HFFc6 (cell line): ENCODE measurements at regions not wholly inside any gene's neighbourhood (a gene's known extent, or its start where the extent isn't known, plus 50 kb on each side); places are given as distances from the start of the nearest gene placed in this dataset.

Source experiments
- DNase-seq: peaks from one replicate; pipeline ENCODE4 v3.0.0-alpha.2; 2018
- H3K27ac Mint-ChIP-seq: 2 replicates; pipeline ENCODE4 v1.8.0; 2020; ENCODE audit warnings: mild to moderate bottlenecking, mixed read lengths
- H3K27me3 Mint-ChIP-seq: 2 replicates; pipeline ENCODE4 v1.8.0; 2021; ENCODE audit warnings: mild to moderate bottlenecking, moderate library complexity, mixed read lengths; ENCODE audit not compliant: insufficient read depth
- H3K36me3 Mint-ChIP-seq: 2 replicates; pipeline ENCODE4 v1.8.0; 2021; ENCODE audit warnings: low read depth, mixed read lengths
- H3K4me1 Mint-ChIP-seq: 2 replicates; pipeline ENCODE4 v1.8.0; 2020; ENCODE audit warnings: low read depth, mixed read lengths
- H3K4me3 Mint-ChIP-seq: 2 replicates; pipeline ENCODE4 v1.8.0; 2020; ENCODE audit warnings: mild to moderate bottlenecking, moderate library complexity, mixed read lengths
- H3K9me3 Mint-ChIP-seq: 2 replicates; pipeline ENCODE4 v1.8.0; 2020; ENCODE audit warnings: mild to moderate bottlenecking, mixed read lengths
- TF ChIP-seq, protein P1 (sequence below): fragments of 200-600 bp; sonication (generic); IDR thresholded peaks from 2 replicates; pipeline ENCODE4 v1.5.0; 2021; ENCODE audit warnings: antibody characterized with exemption, mild to moderate bottlenecking

DNA sequence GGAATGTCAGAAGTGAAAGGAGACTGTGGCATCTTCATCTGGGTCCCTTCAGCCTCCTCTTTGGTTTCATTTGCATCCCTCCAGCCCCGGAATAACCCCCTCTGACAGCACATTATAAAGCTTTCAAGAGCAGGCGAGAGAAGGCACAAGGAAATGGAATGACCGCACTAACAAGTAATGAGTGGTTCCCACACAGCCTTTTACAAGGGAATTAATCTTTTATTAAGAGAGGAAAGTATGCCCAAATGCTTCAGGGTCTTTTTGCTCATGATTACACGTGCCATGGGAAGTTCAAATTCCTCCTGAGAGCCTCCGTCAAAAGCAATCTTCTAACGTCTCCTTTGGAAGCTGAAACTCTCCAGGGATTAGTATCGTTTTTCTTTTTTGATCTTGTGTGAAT lies 347.0 kb downstream of the BTBD3 start:
- H3K4me3 Mint-ChIP-seq = no peak overlapping the region
- peaks cover 51% of the 10 kb centered on the region for H3K9me3 Mint-ChIP-seq
- TF ChIP-seq, protein P1, sequence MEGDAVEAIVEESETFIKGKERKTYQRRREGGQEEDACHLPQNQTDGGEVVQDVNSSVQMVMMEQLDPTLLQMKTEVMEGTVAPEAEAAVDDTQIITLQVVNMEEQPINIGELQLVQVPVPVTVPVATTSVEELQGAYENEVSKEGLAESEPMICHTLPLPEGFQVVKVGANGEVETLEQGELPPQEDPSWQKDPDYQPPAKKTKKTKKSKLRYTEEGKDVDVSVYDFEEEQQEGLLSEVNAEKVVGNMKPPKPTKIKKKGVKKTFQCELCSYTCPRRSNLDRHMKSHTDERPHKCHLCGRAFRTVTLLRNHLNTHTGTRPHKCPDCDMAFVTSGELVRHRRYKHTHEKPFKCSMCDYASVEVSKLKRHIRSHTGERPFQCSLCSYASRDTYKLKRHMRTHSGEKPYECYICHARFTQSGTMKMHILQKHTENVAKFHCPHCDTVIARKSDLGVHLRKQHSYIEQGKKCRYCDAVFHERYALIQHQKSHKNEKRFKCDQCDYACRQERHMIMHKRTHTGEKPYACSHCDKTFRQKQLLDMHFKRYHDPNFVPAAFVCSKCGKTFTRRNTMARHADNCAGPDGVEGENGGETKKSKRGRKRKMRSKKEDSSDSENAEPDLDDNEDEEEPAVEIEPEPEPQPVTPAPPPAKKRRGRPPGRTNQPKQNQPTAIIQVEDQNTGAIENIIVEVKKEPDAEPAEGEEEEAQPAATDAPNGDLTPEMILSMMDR = no peak
- H3K27me3 Mint-ChIP-seq = no peaks in the 10 kb centered on the region; the same call in none of the 2 replicates
- H3K36me3 Mint-ChIP-seq = peaks cover 7% of the 10 kb centered on the region; the same call in 1 of the 2 replicates
- DNase-seq = no peak
- H3K4me1 Mint-ChIP-seq = no peaks in the 10 kb centered on the region
- H3K27ac Mint-ChIP-seq = no peak overlapping the region

DNA sequence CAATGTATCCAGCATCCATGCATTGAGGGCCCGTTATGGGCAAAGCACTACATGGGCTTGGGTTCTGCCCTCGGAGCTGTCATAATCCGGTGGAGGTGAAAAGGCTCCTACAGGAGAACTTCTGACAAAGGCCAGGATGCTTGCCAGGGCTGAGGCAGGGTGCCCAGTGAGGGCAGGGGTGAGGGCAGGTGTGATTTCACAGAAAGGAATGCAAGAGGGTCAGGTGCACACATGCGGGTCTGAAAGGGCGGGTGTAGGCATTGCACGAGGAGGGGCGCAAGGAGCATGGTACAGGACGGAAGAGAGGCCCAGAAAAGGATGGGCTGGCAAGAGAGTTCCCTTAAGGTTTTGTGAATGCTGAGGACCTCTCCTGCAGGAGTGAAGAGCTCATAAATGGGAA lies 348.0 kb downstream of the BTBD3 start:
- TF ChIP-seq, protein P1 = no peak
- H3K27ac Mint-ChIP-seq = no peak overlapping the region
- no peak overlapping the region for H3K4me3 Mint-ChIP-seq
- peaks cover 7% of the 10 kb centered on the region; the same call in 1 of the 2 replicates for H3K36me3 Mint-ChIP-seq
- no peak for DNase-seq
- no peaks in the 10 kb centered on the region for H3K4me1 Mint-ChIP-seq
- H3K27me3 Mint-ChIP-seq = no peaks in the 10 kb centered on the region; the same call in none of the 2 replicates
- peaks cover 52% of the 10 kb centered on the region for H3K9me3 Mint-ChIP-seq

DNA sequence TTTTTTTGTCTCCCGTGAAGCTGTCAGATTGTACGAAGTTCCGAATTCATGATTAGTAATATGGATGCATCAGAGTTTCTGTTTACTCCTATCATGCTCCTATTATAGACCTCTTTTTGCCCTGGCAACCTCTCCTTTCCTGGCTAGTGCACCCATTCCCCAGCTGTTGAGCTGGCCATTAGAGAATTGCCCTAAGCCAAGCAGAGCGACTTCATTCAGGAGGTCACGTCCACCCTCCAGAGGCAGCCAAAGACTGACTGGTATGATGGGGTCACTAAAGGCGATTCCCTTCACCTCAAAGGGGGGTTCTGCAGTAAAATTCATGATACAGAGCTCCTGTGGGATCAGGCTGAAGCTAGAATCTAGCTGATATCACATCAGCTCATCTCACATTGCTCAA lies 351.9 kb downstream of the BTBD3 start:
- no peaks in the 10 kb centered on the region for H3K4me1 Mint-ChIP-seq
- H3K27me3 Mint-ChIP-seq = no peaks in the 10 kb centered on the region; the same call in none of the 2 replicates
- no peak overlapping the region for H3K4me3 Mint-ChIP-seq
- TF ChIP-seq, protein P1 = no peak
- no peak overlapping the region for H3K27ac Mint-ChIP-seq
- H3K36me3 Mint-ChIP-seq = peaks cover 7% of the 10 kb centered on the region; the same call in 1 of the 2 replicates
- H3K9me3 Mint-ChIP-seq = peaks cover 53% of the 10 kb centered on the region
- DNase-seq = no peak

DNA sequence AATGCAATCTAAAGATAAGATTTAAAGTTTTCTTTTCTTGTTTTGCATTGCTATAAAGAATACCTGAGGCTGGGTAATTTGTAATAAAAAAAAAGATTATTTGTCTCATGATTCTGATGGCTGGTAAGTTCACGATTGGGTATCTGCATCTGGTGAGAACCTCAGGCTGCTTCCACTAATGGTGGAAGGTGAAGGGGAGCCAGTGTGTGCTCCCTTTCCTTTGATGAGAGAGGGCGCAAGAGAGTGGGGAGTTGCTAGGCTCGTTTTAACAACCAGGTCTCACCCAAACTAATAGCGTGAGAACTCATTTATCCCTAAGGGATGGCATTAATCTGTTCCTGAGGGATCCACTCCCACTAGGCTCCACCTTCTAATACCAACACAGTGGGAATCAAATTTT lies 353.2 kb downstream of the BTBD3 start:
- TF ChIP-seq, protein P1 = no peak
- Mint-ChIP-seq H3K4me1 (no peaks in the 10 kb centered on the region), H3K4me3 (no peak overlapping the region), H3K27me3 (no peaks in the 10 kb centered on the region; the same call in 1 of the 2 replicates), H3K9me3 (peaks cover 50% of the 10 kb centered on the region), H3K27ac (no peak overlapping the region), H3K36me3 (0 out of 2 replicates have a peak, but pooled peaks cover 7% of the 10 kb centered on the region)
- no peak for DNase-seq

DNA sequence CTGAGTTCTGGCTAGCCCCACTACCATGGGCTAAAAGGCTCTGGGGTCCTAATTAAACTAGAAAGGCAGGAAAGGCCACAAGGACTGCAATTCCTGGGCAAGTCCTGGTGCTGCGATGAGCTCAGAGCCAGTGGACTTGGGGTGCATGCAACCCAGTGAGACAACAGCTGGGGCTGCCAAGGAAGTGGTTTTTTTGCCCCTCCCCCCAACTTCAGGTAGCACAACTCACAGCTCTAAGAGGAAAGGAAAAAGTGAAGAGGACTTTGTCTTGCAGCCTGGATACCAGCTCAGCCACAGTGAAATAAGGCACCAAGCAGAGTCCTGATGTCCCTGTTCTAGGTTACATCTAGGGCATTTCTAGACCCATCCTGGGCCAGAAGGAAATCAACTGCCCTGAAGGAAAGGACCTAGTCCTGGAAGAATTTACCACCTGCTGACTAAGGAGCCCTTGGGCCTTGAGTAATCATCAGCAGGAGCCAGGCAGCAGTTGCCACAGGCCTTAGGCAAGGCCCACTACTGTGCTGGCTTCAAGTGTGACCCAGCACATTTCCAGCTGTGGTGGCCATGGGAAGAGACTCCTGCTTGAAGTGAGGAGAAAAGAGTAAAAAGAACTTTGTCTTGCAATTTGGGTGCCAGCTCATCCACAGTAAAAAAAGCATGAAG lies 358.4 kb downstream of the BTBD3 start:
- no peak overlapping the region for H3K27ac Mint-ChIP-seq
- peaks cover 57% of the 10 kb centered on the region for H3K9me3 Mint-ChIP-seq
- TF ChIP-seq, protein P1 = no peak
- H3K4me1 Mint-ChIP-seq = no peaks in the 10 kb centered on the region
- H3K27me3 Mint-ChIP-seq = no peaks in the 10 kb centered on the region; the same call in 1 of the 2 replicates
- no peaks in the 10 kb centered on the region for H3K36me3 Mint-ChIP-seq
- DNase-seq = no peak
- no peak overlapping the region for H3K4me3 Mint-ChIP-seq
